OCI-LY1 (cell line): ENCODE measurements at regions not wholly inside any gene's neighbourhood (a gene's known extent, or its start where the extent isn't known, plus 50 kb on each side); places are given as distances from the start of the nearest gene placed in this dataset.

ENCODE experiments used
- H2AFZ ChIP-seq: fragments of 200-600 bp; sonication (generic), shearing (Covaris generic); 2 replicates; pipeline ENCODE4 v1.6.0; 2014; ENCODE audit warnings: antibody characterized with exemption, mild to moderate bottlenecking, low read length
- H3F3A ChIP-seq: fragments of 200-600 bp; sonication (generic), shearing (Covaris generic); 2 replicates; pipeline ENCODE4 v1.6.0; 2014; ENCODE audit warnings: mild to moderate bottlenecking, antibody characterized with exemption, low read length, moderate library complexity; ENCODE audit not compliant: insufficient read depth
- H3K27ac ChIP-seq: fragments of 200-600 bp; sonication (generic); 2 replicates; pipeline ENCODE4 v1.5.1; 2014; ENCODE audit warnings: low read length, mixed run types, mild to moderate bottlenecking, low read depth; ENCODE audit not compliant: poor library complexity, severe bottlenecking
- H3K27me3 ChIP-seq: fragments of 200-600 bp; sonication (generic); 2 replicates; pipeline ENCODE4 v1.6.0; 2014; ENCODE audit warnings: antibody characterized with exemption, mild to moderate bottlenecking, low read length, moderate library complexity; ENCODE audit not compliant: insufficient read depth
- H3K36me3 ChIP-seq: fragments of 200-600 bp; sonication (generic); 2 replicates; pipeline ENCODE4 v1.6.1; 2014; ENCODE audit warnings: mild to moderate bottlenecking, antibody characterized with exemption, low read length, moderate library complexity, mixed read lengths; ENCODE audit not compliant: insufficient read depth
- H3K4me1 ChIP-seq: fragments of 200-600 bp; sonication (generic); 2 replicates; pipeline ENCODE4 v1.5.1; 2014; ENCODE audit warnings: mild to moderate bottlenecking, low read length, moderate library complexity; ENCODE audit not compliant: insufficient read depth, severe bottlenecking
- H3K4me2 ChIP-seq: fragments of 200-600 bp; sonication (generic), shearing (Covaris generic); 2 replicates; pipeline ENCODE4 v1.6.1; 2014; ENCODE audit warnings: low read length
- H3K4me3 ChIP-seq: fragments of 200-600 bp; sonication (generic); 2 replicates; pipeline ENCODE4 v1.5.1; 2014; ENCODE audit warnings: low read length, low read depth, mild to moderate bottlenecking, mixed read lengths; ENCODE audit not compliant: poor library complexity, severe bottlenecking
- H3K79me2 ChIP-seq: fragments of 200-600 bp; shearing (Covaris generic); 2 replicates; pipeline ENCODE4 v1.6.1; 2016; ENCODE audit warnings: mixed run types, low read length, mixed read lengths; ENCODE audit not compliant: insufficient read depth
- H3K9ac ChIP-seq: fragments of 200-600 bp; sonication (generic), shearing (Covaris generic); 2 replicates; pipeline ENCODE4 v1.6.1; 2014; ENCODE audit warnings: mild to moderate bottlenecking, low read length, mixed read lengths
- H3K9me2 ChIP-seq: fragments of 200-600 bp; sonication (generic), shearing (Covaris generic); 2 replicates; pipeline ENCODE4 v1.6.1; 2014; ENCODE audit warnings: low read depth, mild to moderate bottlenecking, low read length, mixed read lengths
- H3K9me3 ChIP-seq: fragments of 200-600 bp; shearing (Covaris generic); 2 replicates; pipeline ENCODE4 v1.6.1; 2014; ENCODE audit warnings: low read length, mixed read lengths
- H4K20me1 ChIP-seq: fragments of 200-600 bp; sonication (generic), shearing (Covaris generic); 2 replicates; pipeline ENCODE4 v1.6.0; 2016; ENCODE audit warnings: mild to moderate bottlenecking, low read length; ENCODE audit not compliant: insufficient read depth
- EZH2 ChIP-seq: fragments of 200-600 bp; sonication (generic), shearing (Covaris generic); IDR thresholded peaks from 2 replicates; pipeline ENCODE4 v1.8.0; 2017; ENCODE audit warnings: borderline replicate concordance, mixed run types, mild to moderate bottlenecking, antibody characterized with exemption, low read length, moderate library complexity, mixed read lengths
- TF ChIP-seq, protein P1 (sequence below): fragments of 200-600 bp; sonication (generic), shearing (Covaris generic); IDR thresholded peaks from 2 replicates; pipeline ENCODE4 v1.5.1; 2017; ENCODE audit warnings: mild to moderate bottlenecking, antibody characterized with exemption, low read length, moderate library complexity, mixed read lengths

GRCh38 chr15:62352817-62353216, 187.7 kb upstream of the C2CD4B start:
- H3K4me1 ChIP-seq = no peaks in the 10 kb centered on the region
- no peak overlapping the region for H2AFZ ChIP-seq
- H3K4me2 ChIP-seq = no peak overlapping the region
- H3K36me3 ChIP-seq = no peaks in the 10 kb centered on the region
- H3K9ac ChIP-seq = no peak overlapping the region
- H3K9me2 ChIP-seq = no peaks in the 10 kb centered on the region
- H3K9me3 ChIP-seq = no peaks in the 10 kb centered on the region
- no peak overlapping the region for H3K4me3 ChIP-seq
- H3K79me2 ChIP-seq = no peaks in the 10 kb centered on the region
- no peaks in the 10 kb centered on the region; the same call in 1 of the 2 replicates for H3K27me3 ChIP-seq
- H3F3A ChIP-seq = no peaks in the 10 kb centered on the region
- H4K20me1 ChIP-seq = no peaks in the 10 kb centered on the region
- no peak for TF ChIP-seq EZH2
- TF ChIP-seq, protein P1, sequence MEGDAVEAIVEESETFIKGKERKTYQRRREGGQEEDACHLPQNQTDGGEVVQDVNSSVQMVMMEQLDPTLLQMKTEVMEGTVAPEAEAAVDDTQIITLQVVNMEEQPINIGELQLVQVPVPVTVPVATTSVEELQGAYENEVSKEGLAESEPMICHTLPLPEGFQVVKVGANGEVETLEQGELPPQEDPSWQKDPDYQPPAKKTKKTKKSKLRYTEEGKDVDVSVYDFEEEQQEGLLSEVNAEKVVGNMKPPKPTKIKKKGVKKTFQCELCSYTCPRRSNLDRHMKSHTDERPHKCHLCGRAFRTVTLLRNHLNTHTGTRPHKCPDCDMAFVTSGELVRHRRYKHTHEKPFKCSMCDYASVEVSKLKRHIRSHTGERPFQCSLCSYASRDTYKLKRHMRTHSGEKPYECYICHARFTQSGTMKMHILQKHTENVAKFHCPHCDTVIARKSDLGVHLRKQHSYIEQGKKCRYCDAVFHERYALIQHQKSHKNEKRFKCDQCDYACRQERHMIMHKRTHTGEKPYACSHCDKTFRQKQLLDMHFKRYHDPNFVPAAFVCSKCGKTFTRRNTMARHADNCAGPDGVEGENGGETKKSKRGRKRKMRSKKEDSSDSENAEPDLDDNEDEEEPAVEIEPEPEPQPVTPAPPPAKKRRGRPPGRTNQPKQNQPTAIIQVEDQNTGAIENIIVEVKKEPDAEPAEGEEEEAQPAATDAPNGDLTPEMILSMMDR = no peak
- H3K27ac ChIP-seq = no peak overlapping the region

DNA sequence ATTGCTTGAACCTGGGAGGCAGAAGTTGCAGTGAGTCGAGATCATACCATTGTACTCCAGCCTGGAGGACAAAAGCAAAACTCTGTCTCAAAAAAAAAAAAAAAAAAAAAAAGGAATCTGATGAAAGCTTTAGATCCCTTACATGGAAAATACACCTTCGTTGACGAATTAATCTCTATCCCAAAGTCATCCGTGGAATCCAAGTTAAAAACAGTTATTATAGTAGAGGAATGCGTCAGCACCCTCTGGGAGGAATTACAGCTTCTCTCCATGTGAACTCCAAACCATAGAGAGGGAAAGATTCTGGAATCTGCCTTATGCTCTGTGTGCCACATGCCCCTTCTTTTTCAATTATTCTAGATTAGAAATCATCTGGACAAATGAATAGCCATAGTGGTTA, 192.3 kb upstream of the C2CD4B start:
- Histone ChIP-seq H3K4me3 (no peak overlapping the region), H3K9me2 (no peaks in the 10 kb centered on the region), H4K20me1 (no peaks in the 10 kb centered on the region), H3F3A (no peaks in the 10 kb centered on the region), H2AFZ (no peak overlapping the region), H3K27me3 (no peaks in the 10 kb centered on the region), H3K36me3 (no peaks in the 10 kb centered on the region), H3K4me2 (no peak overlapping the region), H3K9me3 (no peaks in the 10 kb centered on the region), H3K27ac (no peak overlapping the region), H3K4me1 (no peaks in the 10 kb centered on the region), H3K9ac (no peak overlapping the region), H3K79me2 (no peaks in the 10 kb centered on the region)
- TF ChIP-seq, protein P1 = no peak
- no peak for TF ChIP-seq EZH2

DNA sequence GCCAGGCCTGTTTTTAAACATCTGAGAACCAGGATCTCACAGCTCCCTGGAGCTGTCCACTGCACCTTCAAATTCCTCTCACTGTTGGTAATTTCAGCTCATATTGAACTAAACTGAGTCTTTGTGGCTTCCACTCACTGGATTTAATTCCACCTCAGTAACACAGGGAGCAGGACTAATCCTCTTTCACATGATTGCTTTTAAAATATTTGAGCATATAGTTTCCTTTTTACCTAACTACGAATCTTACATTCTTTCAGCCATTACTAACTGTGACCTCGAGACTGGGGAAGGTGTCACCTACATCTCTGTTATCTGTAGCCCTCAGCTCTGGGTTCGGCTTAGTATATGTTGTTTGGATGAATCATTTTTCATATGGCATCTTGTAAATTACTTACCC, 194.3 kb upstream of the C2CD4B start:
- Histone ChIP-seq H3K36me3 (no peaks in the 10 kb centered on the region), H3K4me3 (no peak overlapping the region), H3K9me2 (no peaks in the 10 kb centered on the region), H3K9ac (no peak overlapping the region), H3K9me3 (no peaks in the 10 kb centered on the region), H3K4me2 (no peak overlapping the region), H3F3A (no peaks in the 10 kb centered on the region), H3K27ac (no peak overlapping the region), H3K4me1 (no peaks in the 10 kb centered on the region), H3K79me2 (no peaks in the 10 kb centered on the region), H4K20me1 (no peaks in the 10 kb centered on the region), H3K27me3 (no peaks in the 10 kb centered on the region), H2AFZ (no peak overlapping the region)
- TF ChIP-seq, protein P1 = no peak
- TF ChIP-seq EZH2 = no peak
